Psoas muscle (tissue), 7 donors: ENCODE measurements at regions not wholly inside any gene's neighbourhood (a gene's known extent, or its start where the extent isn't known, plus 50 kb on each side); places are given as distances from the start of the nearest gene placed in this dataset.

Experiments used
- ATAC-seq, 4 donors: fragments of 200-7000 bp; cut with Tn5 transposase; one replicate each; pipeline ENCODE4 v1.9.1; 2020; ENCODE audit warnings: moderate library complexity in 3 of 4, mild to moderate bottlenecking in 2 of 4
- DNase-seq, 2 donors: peaks; one replicate each; pipeline ENCODE4 v3.0.0-alpha.2; 2020
- H3K27ac ChIP-seq: fragments of 200-600 bp; one replicate; pipeline ENCODE4 v1.8.0; 2022
- H3K27me3 ChIP-seq, 3 donors: fragments of 200-600 bp in 1 of 3; one replicate each; pipeline versions ENCODE4 v1.6.1 to v1.8.0; 2013 to 2022; ENCODE audit warnings: low read length in 2 of 3, mild to moderate bottlenecking in 2 of 3, moderate library complexity in 1 of 3; ENCODE audit not compliant: insufficient read depth in 3 of 3
- H3K36me3 ChIP-seq, 2 donors: fragments of 200-600 bp in 1 of 2; one replicate each; pipeline versions ENCODE4 v1.6.1 to v1.8.0; 2013 to 2022; ENCODE audit warnings: low read depth in 1 of 2, mild to moderate bottlenecking in 1 of 2, moderate library complexity in 1 of 2; ENCODE audit not compliant: insufficient read depth in 1 of 2
- H3K4me1 ChIP-seq: fragments of 200-600 bp; one replicate; pipeline ENCODE4 v1.8.0; 2022
- H3K4me3 ChIP-seq: fragments of 200-600 bp; one replicate; pipeline ENCODE4 v1.8.0; 2022; ENCODE audit warnings: mild to moderate bottlenecking
- H3K9me3 ChIP-seq: fragments of 200-600 bp; one replicate; pipeline ENCODE4 v1.8.0; 2022
- CTCF ChIP-seq: fragments of 200-600 bp; IDR thresholded peaks from one replicate; pipeline ENCODE4 v1.8.0; 2022; ENCODE audit warnings: antibody characterized with exemption
- WGBS, 3 donors: extraction: QIAGEN DNeasy Blood & Tissue Kit; methylation state at CpG; one replicate each; pipeline versions ENCODE4 v1.1.6 to v1.1.7; 2013; 5-methylcytosine and 5-hydroxymethylcytosine counted together
- intact Hi-C, 2 donors: fragments of 100-400 bp; cut with DNase I; formaldehyde crosslinking; loops; one replicate each; pipeline versions ENCODE4 v1.11.0 to v1.14.2; 2022
- donor health status: healthy with polysubstance abuse.
- donor health status: DM: no; HTN: no; CAD: no; lungs with moderate emphysema.
- donor health status: Bipolar disorder and iron deficiency.
- donor health status: healthy.
- donor health status: DM: yes; HTN: yes; CAD: no.
- donor health status: DM: no; HTN: no; CAD: no.
- donor health status: DM: yes; HTN: yes; CAD: no.

GRCh38 chr3:25018909-25019308, 409.2 kb upstream of the RARB start:
- Histone ChIP-seq H3K9me3 (no peaks in the 10 kb centered on the region), H3K27ac (no peak overlapping the region), H3K36me3 (no peaks in the 10 kb centered on the region), H3K4me3 (no peak overlapping the region), H3K4me1 (no peaks in the 10 kb centered on the region), H3K27me3 (no peaks in the 10 kb centered on the region)
- ATAC-seq (no peak), DNase-seq (no peak)
- no peak for TF ChIP-seq CTCF
- intact Hi-C loops = no loop called here

- H3K27ac ChIP-seq = no peak overlapping the region
- intact Hi-C loops = no loop called here
- no peak for TF ChIP-seq CTCF
- no peak for DNase-seq
- H3K4me1 ChIP-seq = no peaks in the 10 kb centered on the region
- WGBS, 3 donors = 65 to 76% (median 65%) methylated on average over 2 of the region's 2 CpGs
- no peak for ATAC-seq
- no peaks in the 10 kb centered on the region for H3K36me3 ChIP-seq
- H3K27me3 ChIP-seq = no peaks in the 10 kb centered on the region
- no peak overlapping the region for H3K4me3 ChIP-seq
- H3K9me3 ChIP-seq = no peaks in the 10 kb centered on the region
Measured at GRCh38 chr3:25019506-25019905, 408.6 kb upstream of the RARB start.

GRCh38 chr3:25021816-25022215, 406.2 kb upstream of the RARB start:
- DNase-seq = no peak
- peak in 1 of 4 donors; percentile 51 for ATAC-seq
- Histone ChIP-seq H3K27ac (no peak overlapping the region), H3K9me3 (no peaks in the 10 kb centered on the region), H3K4me3 (no peak overlapping the region), H3K4me1 (no peaks in the 10 kb centered on the region), H3K36me3 (no peaks in the 10 kb centered on the region), H3K27me3 (no peaks in the 10 kb centered on the region)
- WGBS, 3 donors = 76 to 84% (median 81%) methylated on average over 3 of the region's 3 CpGs
- peak; percentile 53 for TF ChIP-seq CTCF
- intact Hi-C loops = loop anchor here in 1 of 2 donors (5.0 kb wide), 1 partner anchor 570 kb away; no protein-coding TSS in a partner anchor

- no peak for DNase-seq
- Histone ChIP-seq H3K36me3 (no peaks in the 10 kb centered on the region), H3K27ac (no peak overlapping the region), H3K4me1 (no peaks in the 10 kb centered on the region), H3K27me3 (no peaks in the 10 kb centered on the region), H3K4me3 (no peak overlapping the region), H3K9me3 (no peaks in the 10 kb centered on the region)
- TF ChIP-seq CTCF = no peak
- intact Hi-C loops = loop anchor here in 1 of 2 donors (5.0 kb wide), 1 partner anchor 568 kb away; no protein-coding TSS in a partner anchor
- ATAC-seq = no peak
- WGBS, 3 donors = 93 to 96% (median 93%) methylated on average over 2 of the region's 2 CpGs
Measured at GRCh38 chr3:25023876-25024275, 404.2 kb upstream of the RARB start.

GRCh38 chr3:25025236-25025635, 402.8 kb upstream of the RARB start:
- H3K9me3 ChIP-seq = no peaks in the 10 kb centered on the region
- no peak overlapping the region for H3K27ac ChIP-seq
- no peaks in the 10 kb centered on the region for H3K36me3 ChIP-seq
- H3K4me1 ChIP-seq = no peaks in the 10 kb centered on the region
- no peak overlapping the region for H3K4me3 ChIP-seq
- no peak for TF ChIP-seq CTCF
- intact Hi-C loops = no loop called here
- ATAC-seq (no peak), DNase-seq (no peak)
- H3K27me3 ChIP-seq = no peaks in the 10 kb centered on the region
